Motor neuron (in vitro differentiated cells): ENCODE measurements at regions not wholly inside any gene's neighbourhood (a gene's known extent, or its start where the extent isn't known, plus 50 kb on each side); places are given as distances from the start of the nearest gene placed in this dataset.

Source experiments
- ATAC-seq, 8 experiments: fragments of 200-7000 bp; cut with Tn5 transposase; replicated peaks in 6 of 8; 2 replicates each; pipeline ENCODE4 v1.8.0; 2021; ENCODE audit warnings: mild to moderate bottlenecking in 8 of 8, moderate library complexity in 8 of 8
- H3K27ac ChIP-seq, 2 donors: fragments of 250-450 bp; sonication (Bioruptor Pico); 2 replicates each; pipeline ENCODE4 v1.9.0; 2021; ENCODE audit warnings: antibody characterized with exemption in 2 of 2, mild to moderate bottlenecking in 2 of 2, moderate library complexity in 1 of 2
- H3K4me1 ChIP-seq, 2 donors: fragments of 250-450 bp; sonication (Bioruptor Pico); replicated peaks in 1 of 2; 2 replicates each; pipeline ENCODE4 v1.6.1; 2021; ENCODE audit warnings: antibody characterized with exemption in 2 of 2, mild to moderate bottlenecking in 2 of 2, moderate library complexity in 1 of 2
- H3K4me3 ChIP-seq, 5 donors: fragments of 250-450 bp; sonication (Bioruptor Pico); 2 replicates each; pipeline ENCODE4 v1.9.0; 2021; ENCODE audit warnings: antibody characterized with exemption in 5 of 5, mild to moderate bottlenecking in 5 of 5, moderate library complexity in 4 of 5
- WGBS, 10 experiments: fragments of 450-650 bp; shearing (Covaris generic); methylation state at CpG; one replicate each; pipeline ENCODE4 v1.0.0; 2022; 5-methylcytosine and 5-hydroxymethylcytosine counted together
- in situ Hi-C, 9 experiments: fragments of 400-800 bp; cut with MboI; loops; one replicate each; pipeline ENCODE4 v1.15.0; 2021; ENCODE audit warnings: low sequenced_read_pairs in 9 of 9, low pct_unique_long_range_greater_than_20kb in 2 of 9; ENCODE audit not compliant: unreplicated experiment in 9 of 9

DNA sequence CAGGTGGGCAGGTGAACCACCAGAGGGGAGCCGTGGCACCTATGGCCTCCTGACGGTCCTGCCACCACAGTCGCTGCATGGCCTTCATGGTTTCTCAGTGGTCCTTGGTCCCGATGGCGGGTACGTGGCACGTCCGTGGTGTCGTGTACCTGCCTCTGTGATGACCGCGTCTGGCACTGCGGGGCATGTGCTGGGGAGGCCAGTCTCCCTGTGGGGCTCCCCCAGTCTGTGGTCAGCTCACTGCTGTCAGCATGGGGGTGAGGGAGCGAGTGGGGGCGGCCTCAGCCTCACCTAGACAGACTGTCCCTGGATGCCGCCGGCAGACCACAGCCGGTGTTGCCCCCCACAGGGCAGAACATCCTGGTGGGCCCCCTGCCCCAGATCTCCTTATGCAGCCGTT is 267.2 kb downstream of the SEC23A start:
- in situ Hi-C loops: no loop called here
- 100% methylated on average over 1 of the region's 18 CpGs; no CpG with 5 or more reads in 9 of the 10 experiments for WGBS, 10 experiments
- H3K27ac ChIP-seq: no peak overlapping the region
- ATAC-seq: no peak
- H3K4me1 ChIP-seq: no peaks in the 10 kb centered on the region
- H3K4me3 ChIP-seq: no peak overlapping the region

DNA sequence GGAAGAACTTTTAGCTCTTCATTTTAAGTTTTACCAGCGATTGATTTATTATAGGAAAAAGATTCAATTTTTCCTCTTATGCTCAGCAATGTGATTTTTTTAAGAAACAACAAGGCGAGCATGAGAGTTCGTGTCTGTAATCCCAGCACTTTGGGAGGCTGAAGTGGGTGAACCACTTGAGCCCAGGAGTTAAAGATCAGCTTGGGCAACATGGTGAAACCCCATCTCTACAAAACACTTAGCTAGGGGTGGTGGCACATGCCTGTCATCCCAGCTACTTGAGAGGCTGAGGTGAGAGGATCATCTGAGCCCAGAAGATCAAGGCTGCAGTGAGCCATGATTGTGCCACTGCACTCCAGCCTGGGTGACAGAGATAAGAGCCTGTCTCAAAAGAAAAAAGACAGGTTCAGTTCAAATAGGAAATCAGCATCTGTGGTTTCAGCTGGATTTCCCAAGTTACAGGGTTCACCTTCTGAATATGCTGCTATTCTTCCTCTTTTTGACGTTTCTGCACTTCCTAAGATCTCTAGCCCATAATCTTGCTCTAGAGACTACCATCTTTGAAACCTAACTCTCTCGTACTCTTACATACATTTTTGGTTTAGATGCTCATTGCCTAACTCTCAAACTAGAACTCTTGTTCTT is 274.7 kb downstream of the SEC23A start:
- in situ Hi-C loops: no loop called here
- Histone ChIP-seq H3K27ac (no peak overlapping the region), H3K4me3 (no peak overlapping the region), H3K4me1 (no peaks in the 10 kb centered on the region)
- 14 to 100% (median 62%) methylated on average over 1 to 5 of the region's 5 CpGs for WGBS, 10 experiments
- no peak for ATAC-seq

DNA sequence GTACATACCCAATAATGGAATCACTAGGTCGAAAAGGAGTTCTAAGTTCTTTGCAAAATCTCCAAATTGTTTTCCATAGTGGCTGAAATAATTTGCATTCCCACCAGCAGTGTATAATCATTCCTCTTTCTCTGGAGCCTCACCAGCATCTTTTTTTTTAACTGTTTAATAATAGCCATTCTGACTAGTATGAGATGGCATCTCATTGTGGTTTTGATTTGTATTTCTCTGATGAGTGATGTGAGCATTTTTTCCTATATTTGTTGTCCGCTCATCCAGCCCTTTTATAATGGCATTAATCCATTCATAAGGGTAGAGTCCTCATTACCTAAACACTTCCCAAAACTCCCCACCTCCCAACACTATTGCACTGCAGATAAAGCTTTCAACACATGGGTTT is 278.3 kb downstream of the SEC23A start:
- Histone ChIP-seq H3K4me1 (no peaks in the 10 kb centered on the region), H3K4me3 (no peak overlapping the region), H3K27ac (no peak overlapping the region)
- WGBS, 10 experiments: 0 to 100% (median 53%) methylated on average over 1 to 2 of the region's 2 CpGs; no CpG with 5 or more reads in 2 of the 10 experiments
- no peak for ATAC-seq
- in situ Hi-C loops: no loop called here

DNA sequence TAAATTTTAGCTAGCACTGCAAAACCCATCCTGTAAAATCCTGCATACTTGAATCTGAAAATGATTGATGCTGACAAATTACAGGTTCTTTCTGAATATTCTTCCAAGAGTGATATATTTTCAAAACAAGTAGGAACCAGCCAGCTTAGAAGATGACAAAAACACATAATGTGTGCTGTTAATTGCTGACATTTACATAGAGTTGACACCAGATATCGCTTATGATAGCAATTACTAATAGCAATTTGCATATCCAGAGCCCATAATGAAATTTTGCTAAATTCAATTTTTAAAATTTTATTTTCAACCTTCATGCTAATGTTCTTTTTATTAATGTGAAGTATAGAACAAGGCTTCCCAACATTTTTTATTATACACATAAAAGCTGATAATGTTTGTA is 284.5 kb downstream of the SEC23A start:
- 0 to 100% (median 65%) methylated on average over 1 of the region's 1 CpG; no CpG with 5 or more reads in 2 of the 10 experiments for WGBS, 10 experiments
- in situ Hi-C loops: no loop called here
- Histone ChIP-seq H3K4me3 (no peak overlapping the region), H3K27ac (no peak overlapping the region), H3K4me1 (no peaks in the 10 kb centered on the region)
- no peak for ATAC-seq

DNA sequence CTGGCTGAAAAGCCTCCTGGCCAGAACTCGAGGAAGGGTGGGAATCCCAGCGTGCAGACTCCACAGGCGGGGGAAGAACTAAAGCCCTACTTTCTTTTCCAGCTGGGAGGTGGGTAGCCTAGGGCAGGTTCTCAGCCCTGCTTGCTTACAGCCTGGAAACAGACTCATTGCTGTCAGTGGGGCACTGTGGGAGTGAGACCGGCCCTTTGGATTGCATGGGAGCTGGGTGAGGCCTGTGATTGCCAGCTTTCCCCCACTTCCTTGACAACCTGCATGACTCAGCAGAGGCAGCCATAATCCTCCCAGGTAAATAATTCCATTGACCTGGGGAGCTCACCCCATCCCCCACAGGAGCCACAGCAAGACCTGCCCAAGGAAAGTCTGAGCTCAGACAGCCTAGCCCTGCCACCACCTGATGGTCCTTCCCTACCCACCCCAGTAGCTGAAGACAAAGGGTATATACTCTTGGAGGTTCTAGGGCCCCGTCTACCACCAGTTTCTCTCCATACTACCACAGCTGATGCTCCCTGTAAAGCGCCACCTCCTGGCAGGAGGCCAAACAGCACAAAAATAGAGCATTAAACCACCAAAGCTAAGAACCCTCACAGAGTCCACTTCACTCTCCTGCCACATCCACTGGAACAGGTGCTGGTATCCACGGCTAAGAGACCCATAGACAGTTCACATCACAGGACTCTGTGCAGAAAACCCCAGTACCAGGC is 294.1 kb downstream of the SEC23A start:
- Histone ChIP-seq H3K4me3 (no peak overlapping the region), H3K4me1 (no peaks in the 10 kb centered on the region), H3K27ac (no peak overlapping the region)
- ATAC-seq: no peak
- WGBS, 10 experiments: 46 to 100% (median 69%) methylated on average over 1 to 6 of the region's 7 CpGs; no CpG with 5 or more reads in 4 of the 10 experiments
- in situ Hi-C loops: no loop called here

DNA sequence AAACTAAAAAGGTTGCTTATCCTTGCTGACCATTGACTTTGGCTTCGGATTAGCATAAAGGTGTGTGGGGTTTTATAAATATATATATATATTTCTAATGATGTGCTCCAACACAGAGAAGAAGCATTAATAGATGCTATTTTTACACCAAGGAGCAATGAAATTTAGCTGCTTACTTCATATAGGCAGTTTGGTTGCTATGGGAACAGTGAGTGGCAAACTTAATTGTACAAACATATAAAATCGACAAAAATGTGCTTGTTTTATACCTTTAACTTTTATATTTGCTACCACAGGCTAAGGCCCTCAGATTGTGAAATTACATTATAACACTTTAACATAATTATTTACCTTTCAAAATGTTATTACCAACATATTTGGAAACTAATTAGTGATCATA is 303.4 kb downstream of the SEC23A start:
- ATAC-seq: no peak
- H3K4me3 ChIP-seq: no peak overlapping the region
- in situ Hi-C loops: no loop called here
- 5 to 93% (median 67%) methylated on average over 1 to 2 of the region's 2 CpGs; no CpG with 5 or more reads in 3 of the 10 experiments for WGBS, 10 experiments
- no peaks in the 10 kb centered on the region for H3K4me1 ChIP-seq
- no peak overlapping the region for H3K27ac ChIP-seq

DNA sequence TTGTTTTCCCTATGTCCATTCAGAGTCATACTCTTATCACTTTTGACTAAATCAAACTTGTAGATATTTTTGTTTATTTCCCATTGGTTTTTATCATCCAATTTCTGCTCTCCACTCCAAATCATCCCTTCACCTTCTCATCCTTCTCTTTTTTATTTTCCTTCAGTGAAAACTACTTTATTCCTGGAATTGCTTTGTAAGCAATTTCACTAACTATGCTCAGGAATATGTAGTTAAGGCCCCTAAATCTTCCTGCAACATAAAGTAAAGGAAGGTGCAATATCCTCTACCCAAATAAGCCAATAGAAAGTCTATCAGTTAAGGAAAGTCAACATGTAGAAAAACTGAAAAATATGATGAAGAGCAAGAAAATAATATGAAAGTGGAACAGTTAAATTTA is 308.4 kb downstream of the SEC23A start:
- no peak for ATAC-seq

DNA sequence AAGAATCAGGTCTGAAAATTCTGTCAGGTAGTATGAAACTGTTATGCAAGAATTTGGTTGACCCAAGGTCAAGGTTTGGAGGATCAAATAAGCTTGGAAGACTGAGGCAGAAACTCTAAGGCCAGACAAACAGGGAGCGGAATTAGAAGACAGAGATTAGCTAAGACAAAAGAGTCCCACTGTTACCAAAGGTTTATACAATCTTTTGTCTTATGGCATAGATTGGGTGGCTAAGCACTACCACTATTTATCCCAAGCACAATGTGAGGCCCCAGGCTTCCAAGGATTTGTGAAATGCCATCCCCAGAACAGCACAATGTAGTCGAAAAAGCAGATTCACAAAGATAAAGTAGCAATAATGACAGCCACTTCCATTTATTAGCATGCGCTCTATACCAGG is 311.2 kb downstream of the SEC23A start:
- Histone ChIP-seq H3K27ac (no peak overlapping the region), H3K4me1 (peaks cover 8 to 14% of the 10 kb centered on the region in 2 donors), H3K4me3 (no peak overlapping the region)
- in situ Hi-C loops: no loop called here
- no peak for ATAC-seq
- 72 to 100% (median 80%) methylated on average over 1 to 3 of the region's 3 CpGs; no CpG with 5 or more reads in 3 of the 10 experiments for WGBS, 10 experiments

More for the DNA sequence above, 308.4 kb downstream of the SEC23A start:
- H3K4me1 ChIP-seq: peaks cover 8 to 14% of the 10 kb centered on the region in 2 donors
- in situ Hi-C loops: no loop called here
- H3K4me3 ChIP-seq: no peak overlapping the region
- no peak overlapping the region for H3K27ac ChIP-seq

DNA sequence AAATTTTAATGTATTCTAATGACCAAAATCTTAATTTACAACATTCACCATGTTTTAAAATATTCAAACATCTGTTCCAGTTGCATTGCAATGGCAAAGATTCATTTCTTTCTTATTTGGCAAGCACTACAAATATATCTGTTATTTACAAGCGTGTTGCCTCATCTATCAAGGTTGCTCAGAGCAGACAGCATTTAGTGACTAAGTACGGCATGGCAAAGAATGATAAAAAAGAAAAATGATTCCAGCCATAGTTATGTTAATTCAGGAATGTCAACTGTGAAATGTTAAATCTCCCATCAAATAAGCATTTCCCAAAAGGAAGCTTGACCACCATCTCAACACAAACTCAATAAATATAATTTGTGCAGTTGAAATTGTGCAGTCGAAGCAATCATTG is 312.1 kb downstream of the SEC23A start:
- WGBS, 10 experiments: 0 to 100% (median 14%) methylated on average over 1 to 3 of the region's 3 CpGs; no CpG with 5 or more reads in 1 of the 10 experiments
- in situ Hi-C loops: no loop called here
- H3K4me3 ChIP-seq: no peak overlapping the region
- peaks cover 8 to 14% of the 10 kb centered on the region in 2 donors for H3K4me1 ChIP-seq
- peak in 7 of 8 experiments; percentile 66 to 90 (median 80) for ATAC-seq
- no peak overlapping the region for H3K27ac ChIP-seq

DNA sequence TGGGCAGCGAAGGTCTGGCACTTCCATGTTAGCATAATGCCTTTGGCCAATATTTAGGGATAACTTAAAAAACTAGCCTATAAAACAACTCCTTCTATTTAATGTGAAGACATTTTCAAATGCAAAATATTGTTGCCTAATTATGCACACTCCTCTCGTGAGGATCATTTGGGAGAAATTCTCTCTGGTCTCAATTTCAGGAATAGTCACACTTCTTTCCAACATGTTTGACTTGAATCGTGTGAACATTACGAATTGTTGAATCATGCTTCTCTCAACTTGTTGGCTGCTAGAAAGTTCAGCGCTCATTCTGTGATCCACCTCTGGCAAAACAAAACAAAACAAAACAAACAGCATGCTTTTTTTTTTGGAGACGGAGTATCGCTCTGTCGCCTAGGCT is 313.2 kb downstream of the SEC23A start:
- Histone ChIP-seq H3K4me1 (peaks cover 8 to 14% of the 10 kb centered on the region in 2 donors), H3K4me3 (no peak overlapping the region), H3K27ac (no peak overlapping the region)
- ATAC-seq: peak in 3 of 8 experiments; percentile 17 to 60 (median 60)
- 0 to 100% (median 81%) methylated on average over 1 to 8 of the region's 8 CpGs; no CpG with 5 or more reads in 2 of the 10 experiments for WGBS, 10 experiments
- in situ Hi-C loops: no loop called here

DNA sequence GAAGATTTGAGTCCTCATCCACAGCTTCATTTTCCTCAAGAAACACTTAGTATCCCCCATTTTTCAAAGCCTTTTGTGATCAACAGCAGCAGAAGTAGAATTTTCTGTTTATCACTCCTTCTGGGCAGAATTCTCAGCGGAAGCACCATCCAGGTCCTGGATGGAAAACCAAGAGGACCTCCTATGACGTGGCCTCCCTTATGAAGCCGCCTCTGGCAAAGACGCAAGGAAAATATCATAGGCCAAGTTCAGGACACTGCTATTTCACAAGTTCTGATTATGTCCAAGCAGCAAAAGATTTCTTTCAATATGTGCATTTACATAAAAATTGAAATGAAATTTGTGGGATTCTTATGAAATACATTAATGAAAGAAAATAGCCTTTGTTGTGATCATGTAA is 315.0 kb downstream of the SEC23A start:
- in situ Hi-C loops: no loop called here

DNA sequence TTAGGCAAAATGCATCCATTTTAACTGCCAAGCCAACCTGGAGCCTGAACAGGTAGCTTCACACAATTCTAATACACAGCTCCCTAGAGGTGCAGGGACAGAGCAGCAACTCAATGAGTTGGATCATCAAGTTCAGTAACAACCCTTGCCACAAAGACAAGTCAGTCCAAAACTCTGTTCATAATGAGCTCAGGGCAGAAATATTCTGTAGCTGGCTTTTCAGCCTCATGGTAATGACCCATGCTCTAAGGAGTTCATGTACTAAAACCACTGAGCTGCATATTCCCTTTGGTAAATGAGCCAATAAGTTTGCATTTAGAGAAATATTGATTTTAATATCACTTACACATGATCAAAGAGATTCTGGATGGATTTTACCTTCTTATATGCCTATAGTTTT is 316.1 kb downstream of the SEC23A start:
- H3K4me1 ChIP-seq: peaks cover 8 to 14% of the 10 kb centered on the region in 2 donors
- H3K27ac ChIP-seq: no peak overlapping the region
- in situ Hi-C loops: no loop called here
- no peak for ATAC-seq
- no peak overlapping the region for H3K4me3 ChIP-seq

More for the DNA sequence above, 315.0 kb downstream of the SEC23A start:
- Histone ChIP-seq H3K27ac (no peak overlapping the region), H3K4me3 (no peak overlapping the region), H3K4me1 (peaks cover 8 to 14% of the 10 kb centered on the region in 2 donors)
- WGBS, 10 experiments: 0 to 100% (median 97%) methylated on average over 1 to 4 of the region's 4 CpGs; no CpG with 5 or more reads in 1 of the 10 experiments
- no peak for ATAC-seq

DNA sequence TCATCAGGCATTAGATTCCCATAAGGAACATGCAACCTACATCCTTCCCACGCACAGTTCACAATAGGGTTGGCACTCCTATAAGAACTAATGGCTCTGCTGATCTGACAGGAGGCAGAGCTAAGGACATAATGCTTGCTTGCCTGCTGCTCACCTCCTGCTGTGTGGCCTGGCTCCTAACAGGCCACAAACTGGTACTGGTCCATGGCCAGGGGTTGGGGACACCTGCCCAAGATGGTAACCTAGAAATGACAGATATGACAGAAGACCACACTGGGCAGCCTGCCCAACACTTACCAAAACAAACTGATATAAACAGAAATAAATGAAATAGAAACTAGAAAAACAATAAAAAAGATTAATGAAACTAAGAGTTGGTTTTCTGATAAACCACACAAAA is 325.6 kb downstream of the SEC23A start:
- 50 to 100% (median 73%) methylated on average over 1 of the region's 1 CpG; no CpG with 5 or more reads in 6 of the 10 experiments for WGBS, 10 experiments
- Histone ChIP-seq H3K4me1 (no peaks in the 10 kb centered on the region), H3K4me3 (no peak overlapping the region), H3K27ac (no peak overlapping the region)
- no peak for ATAC-seq
- in situ Hi-C loops: no loop called here

DNA sequence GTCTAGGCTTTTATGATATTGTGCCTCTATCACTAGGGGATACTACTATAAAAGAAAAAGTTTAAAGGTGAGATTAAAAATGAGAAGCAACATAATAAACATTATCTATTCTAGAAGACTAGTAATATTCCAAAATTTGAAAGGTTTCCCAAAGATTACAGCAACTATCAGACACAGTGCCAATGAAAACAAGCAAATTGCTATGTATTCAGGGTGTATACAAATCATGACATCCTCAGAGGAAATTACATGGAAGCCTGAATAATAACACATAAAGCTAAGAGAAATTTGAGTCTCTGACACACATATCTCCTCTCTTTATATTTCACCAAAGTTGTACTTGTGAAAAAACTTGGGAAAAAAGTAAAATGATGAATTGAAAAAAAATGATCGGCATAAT is 327.0 kb downstream of the SEC23A start:
- ATAC-seq: no peak
- in situ Hi-C loops: no loop called here
- Histone ChIP-seq H3K4me1 (no peaks in the 10 kb centered on the region), H3K4me3 (no peak overlapping the region), H3K27ac (no peak overlapping the region)
- 44 to 100% (median 97%) methylated on average over 1 of the region's 1 CpG; no CpG with 5 or more reads in 4 of the 10 experiments for WGBS, 10 experiments
